Suprapubic skin (tissue), 4 donors: ENCODE measurements at regions not wholly inside any gene's neighbourhood (a gene's known extent, or its start where the extent isn't known, plus 50 kb on each side); places are given as distances from the start of the nearest gene placed in this dataset.

Experiments used
- DNase-seq, 2 donors: peaks; one replicate each; pipeline ENCODE4 v3.0.0-alpha.2; 2019; ENCODE audit warnings: low spot score in 2 of 2
- H3K27ac ChIP-seq: fragments of 200-600 bp; sonication (generic); one replicate; pipeline ENCODE4 v1.5.1; 2019
- H3K27me3 ChIP-seq: fragments of 200-600 bp; sonication (generic); one replicate; pipeline ENCODE4 v1.5.1; 2019
- H3K36me3 ChIP-seq: fragments of 200-600 bp; sonication (generic); one replicate; pipeline ENCODE4 v1.5.1; 2019
- H3K4me1 ChIP-seq: fragments of 200-600 bp; sonication (generic); one replicate; pipeline ENCODE4 v1.5.1; 2019
- H3K4me3 ChIP-seq: fragments of 200-600 bp; sonication (generic); one replicate; pipeline ENCODE4 v1.5.1; 2019; ENCODE audit warnings: mild to moderate bottlenecking
- H3K9me3 ChIP-seq: fragments of 200-600 bp; sonication (generic); one replicate; pipeline ENCODE4 v1.5.1; 2019
- EP300 ChIP-seq: sonication (generic); formaldehyde crosslinking; IDR thresholded peaks from one replicate; pipeline ENCODE4 v1.6.1; 2017; ENCODE audit warnings: antibody characterized with exemption
- POLR2A ChIP-seq, 2 donors: fragments of 450-650 bp; IDR thresholded peaks; one replicate each; pipeline ENCODE4 v1.6.1; 2017; ENCODE audit warnings: antibody characterized with exemption in 2 of 2, mild to moderate bottlenecking in 2 of 2, moderate library complexity in 2 of 2
- POLR2AphosphoS5 ChIP-seq, 3 donors: sonication (generic); formaldehyde crosslinking; IDR thresholded peaks; one replicate each; pipeline ENCODE4 v1.6.1; 2017; ENCODE audit warnings: antibody characterized with exemption in 3 of 3
- WGBS: methylation state at CpG from one replicate; pipeline ENCODE4 v1.1.5; 2018; 5-methylcytosine and 5-hydroxymethylcytosine counted together
- TF ChIP-seq, protein P1 (sequence below), 2 donors: fragments of 200-600 bp in 1 of 2; fragments of 450-650 bp in 1 of 2; sonication (generic) in 1 of 2; IDR thresholded peaks; one replicate each; pipeline ENCODE4 v1.5.1; 2016 to 2019; ENCODE audit warnings: antibody characterized with exemption in 2 of 2, mild to moderate bottlenecking in 1 of 2, moderate library complexity in 1 of 2

DNA sequence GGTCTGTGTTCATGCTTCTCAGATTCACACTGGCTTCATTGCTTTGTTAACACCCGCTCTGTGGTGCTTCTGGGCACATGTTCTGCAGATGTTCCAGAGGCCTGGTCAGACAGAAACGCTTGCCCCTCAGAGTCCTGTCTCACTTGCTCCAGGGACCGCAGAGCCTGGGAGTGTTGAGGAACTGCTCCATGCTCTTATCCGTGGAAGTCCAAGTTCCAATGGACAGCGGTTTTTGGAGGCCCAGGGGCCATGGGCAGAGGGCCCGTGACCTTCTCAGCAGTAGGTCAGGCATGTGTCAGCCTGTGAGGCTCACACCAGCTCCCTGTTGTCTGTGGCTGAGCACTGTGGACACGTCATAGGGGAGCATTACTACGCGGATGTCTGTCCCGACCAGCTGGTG lies 364.7 kb upstream of the IRX1 start:
- WGBS = 88% methylated on average over 10 of the region's 10 CpGs
- Histone ChIP-seq H3K4me1 (no peaks in the 10 kb centered on the region), H3K9me3 (no peaks in the 10 kb centered on the region), H3K27ac (no peak overlapping the region), H3K36me3 (no peaks in the 10 kb centered on the region), H3K4me3 (no peak overlapping the region), H3K27me3 (no peaks in the 10 kb centered on the region)
- no peak for DNase-seq
- TF ChIP-seq POLR2AphosphoS5 (IDR thresholded peaks at IDR 0.05) (no peak), POLR2A (IDR thresholded peaks at IDR 0.05) (no peak), EP300 (no peak)
- TF ChIP-seq, protein P1, sequence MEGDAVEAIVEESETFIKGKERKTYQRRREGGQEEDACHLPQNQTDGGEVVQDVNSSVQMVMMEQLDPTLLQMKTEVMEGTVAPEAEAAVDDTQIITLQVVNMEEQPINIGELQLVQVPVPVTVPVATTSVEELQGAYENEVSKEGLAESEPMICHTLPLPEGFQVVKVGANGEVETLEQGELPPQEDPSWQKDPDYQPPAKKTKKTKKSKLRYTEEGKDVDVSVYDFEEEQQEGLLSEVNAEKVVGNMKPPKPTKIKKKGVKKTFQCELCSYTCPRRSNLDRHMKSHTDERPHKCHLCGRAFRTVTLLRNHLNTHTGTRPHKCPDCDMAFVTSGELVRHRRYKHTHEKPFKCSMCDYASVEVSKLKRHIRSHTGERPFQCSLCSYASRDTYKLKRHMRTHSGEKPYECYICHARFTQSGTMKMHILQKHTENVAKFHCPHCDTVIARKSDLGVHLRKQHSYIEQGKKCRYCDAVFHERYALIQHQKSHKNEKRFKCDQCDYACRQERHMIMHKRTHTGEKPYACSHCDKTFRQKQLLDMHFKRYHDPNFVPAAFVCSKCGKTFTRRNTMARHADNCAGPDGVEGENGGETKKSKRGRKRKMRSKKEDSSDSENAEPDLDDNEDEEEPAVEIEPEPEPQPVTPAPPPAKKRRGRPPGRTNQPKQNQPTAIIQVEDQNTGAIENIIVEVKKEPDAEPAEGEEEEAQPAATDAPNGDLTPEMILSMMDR (IDR thresholded peaks at IDR 0.05) = no peak

DNA sequence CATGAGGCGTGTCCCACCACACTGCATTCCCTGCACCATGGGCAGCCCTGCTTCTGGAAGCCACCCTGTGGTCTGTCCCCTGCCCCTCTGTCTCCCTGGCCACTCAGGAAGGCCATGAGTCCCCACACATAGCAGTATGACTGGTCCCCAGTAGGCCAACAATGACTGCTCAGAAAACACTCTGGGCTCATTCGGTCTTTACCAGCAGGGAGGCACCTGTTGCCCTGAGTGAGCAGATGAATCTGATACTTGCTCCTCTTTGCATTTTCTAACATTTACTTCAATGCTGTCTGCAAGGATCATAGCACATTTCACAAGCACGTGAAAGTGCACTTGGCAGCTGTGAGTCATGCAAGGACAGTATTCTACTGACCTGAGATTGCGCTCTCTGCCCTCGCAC lies 365.4 kb upstream of the IRX1 start:
- H3K36me3 ChIP-seq = no peaks in the 10 kb centered on the region
- H3K27ac ChIP-seq = no peak overlapping the region
- H3K9me3 ChIP-seq = no peaks in the 10 kb centered on the region
- no peaks in the 10 kb centered on the region for H3K4me1 ChIP-seq
- H3K4me3 ChIP-seq = no peak overlapping the region
- H3K27me3 ChIP-seq = no peaks in the 10 kb centered on the region
- TF ChIP-seq EP300 (no peak), POLR2A (IDR thresholded peaks at IDR 0.05) (no peak), POLR2AphosphoS5 (IDR thresholded peaks at IDR 0.05) (no peak)
- TF ChIP-seq, protein P1 (IDR thresholded peaks at IDR 0.05) = no peak
- no peak for DNase-seq
- 92% methylated on average over 5 of the region's 5 CpGs for WGBS

DNA sequence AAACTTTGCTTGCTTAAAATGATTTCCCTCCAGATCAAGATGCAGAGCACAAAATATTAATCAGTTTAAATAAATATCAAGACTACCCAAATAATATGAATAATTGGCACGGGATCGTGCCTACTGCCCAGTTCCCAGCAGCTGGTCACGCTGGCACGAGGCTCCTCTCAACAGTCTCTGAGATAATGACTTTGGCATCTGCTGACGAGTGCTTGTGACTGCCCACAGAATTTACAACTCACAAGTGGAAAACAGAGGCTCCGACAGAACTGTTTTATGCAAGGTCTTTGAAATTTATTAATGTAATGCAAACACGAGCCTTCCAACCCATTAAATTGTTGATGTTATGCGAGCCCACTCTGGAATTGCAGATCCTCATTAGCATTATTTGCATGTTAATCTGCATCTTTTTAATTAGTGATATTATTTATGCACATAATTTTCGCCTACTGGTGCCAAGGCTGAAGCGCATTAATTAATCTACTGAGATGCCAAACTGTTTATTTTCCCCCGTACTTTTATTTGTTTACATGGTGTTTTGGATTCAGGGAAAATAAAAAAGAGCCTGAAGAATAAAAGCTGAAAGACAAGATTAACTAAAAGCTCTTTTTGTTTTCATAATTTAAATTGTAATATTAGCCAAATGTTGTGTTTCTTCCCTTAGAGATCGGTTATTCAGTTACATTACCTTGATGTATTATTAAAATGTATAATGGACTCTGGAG lies 369.3 kb upstream of the IRX1 start:
- Histone ChIP-seq H3K27me3 (no peaks in the 10 kb centered on the region), H3K27ac (no peak overlapping the region), H3K9me3 (no peaks in the 10 kb centered on the region), H3K4me1 (no peaks in the 10 kb centered on the region), H3K36me3 (no peaks in the 10 kb centered on the region), H3K4me3 (no peak overlapping the region)
- no peak for DNase-seq
- TF ChIP-seq POLR2AphosphoS5 (IDR thresholded peaks at IDR 0.05) (no peak), EP300 (no peak), POLR2A (IDR thresholded peaks at IDR 0.05) (no peak)
- TF ChIP-seq, protein P1 (IDR thresholded peaks at IDR 0.05) = no peak
- WGBS = 53% methylated on average over 12 of the region's 12 CpGs

DNA sequence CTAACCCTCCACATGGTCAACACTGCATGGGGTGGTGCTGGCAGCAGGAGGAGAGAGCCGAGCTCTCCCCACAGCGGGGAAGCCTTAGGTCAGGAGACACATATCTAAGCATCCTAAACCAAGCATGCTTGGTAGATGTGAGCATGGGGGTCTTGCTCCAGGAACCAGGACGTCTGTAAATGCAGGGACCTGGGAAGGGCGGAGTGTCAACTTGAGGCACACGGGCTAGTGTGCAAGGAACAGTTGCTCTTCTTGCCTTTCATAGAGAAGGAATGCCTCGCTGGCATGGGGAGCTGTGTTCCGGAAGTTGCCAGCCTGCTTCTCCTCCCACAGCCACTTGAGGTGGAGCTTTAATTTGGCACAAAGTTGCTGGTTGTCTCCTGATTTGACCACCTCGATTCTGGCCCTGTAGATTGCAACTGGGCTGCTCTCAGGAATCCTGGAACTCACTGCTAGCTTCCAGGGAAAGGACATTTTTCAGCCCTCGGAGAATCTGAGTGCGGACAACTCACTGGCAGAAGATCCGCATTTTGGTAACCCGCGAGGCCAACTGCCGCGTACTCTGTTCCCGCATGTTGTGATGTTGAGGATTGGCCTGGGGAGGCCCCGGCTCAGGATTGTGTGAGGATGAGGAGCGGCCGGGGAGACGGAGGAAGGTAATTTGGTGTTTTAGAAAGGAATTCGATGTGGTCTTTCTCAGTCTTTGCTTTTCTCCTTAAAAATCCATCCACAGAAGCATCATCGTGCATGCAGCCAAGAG lies 370.3 kb upstream of the IRX1 start:
- H3K27me3 ChIP-seq = no peaks in the 10 kb centered on the region
- 77% methylated on average over 19 of the region's 22 CpGs for WGBS
- no peak overlapping the region for H3K27ac ChIP-seq
- no peaks in the 10 kb centered on the region for H3K9me3 ChIP-seq
- no peaks in the 10 kb centered on the region for H3K4me1 ChIP-seq
- TF ChIP-seq POLR2A (IDR thresholded peaks at IDR 0.05) = no peak
- TF ChIP-seq, protein P1 (IDR thresholded peaks at IDR 0.05) = no peak
- TF ChIP-seq POLR2AphosphoS5 (IDR thresholded peaks at IDR 0.05) = no peak
- TF ChIP-seq EP300 = no peak
- H3K4me3 ChIP-seq = no peak overlapping the region
- no peak for DNase-seq
- no peaks in the 10 kb centered on the region for H3K36me3 ChIP-seq

DNA sequence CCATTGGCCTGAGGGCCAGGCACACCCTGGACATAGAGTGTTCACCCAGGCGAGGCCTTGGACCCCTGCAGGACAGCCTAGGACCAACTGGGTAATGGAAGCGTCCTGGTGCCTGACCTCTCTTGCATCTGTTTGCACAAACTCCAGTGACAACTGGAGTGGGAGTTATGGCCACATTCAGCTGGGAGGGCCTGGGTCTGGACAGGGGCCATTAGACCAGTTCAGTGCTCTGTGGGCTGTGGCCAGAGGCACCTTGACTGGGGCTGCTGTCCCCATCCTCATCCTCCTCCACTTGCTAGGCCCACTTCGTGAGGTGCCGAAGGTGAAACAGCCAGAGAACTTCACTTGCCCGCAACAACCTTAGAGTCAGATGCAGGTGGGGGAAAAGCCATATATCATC lies 372.7 kb upstream of the IRX1 start:
- H3K4me3 ChIP-seq = no peak overlapping the region
- H3K9me3 ChIP-seq = no peaks in the 10 kb centered on the region
- no peaks in the 10 kb centered on the region for H3K4me1 ChIP-seq
- no peak overlapping the region for H3K27ac ChIP-seq
- H3K36me3 ChIP-seq = no peaks in the 10 kb centered on the region
- 100% methylated on average over 4 of the region's 5 CpGs for WGBS
- H3K27me3 ChIP-seq = peaks cover 2% of the 10 kb centered on the region
- TF ChIP-seq POLR2A (IDR thresholded peaks at IDR 0.05) = no peak
- TF ChIP-seq POLR2AphosphoS5 (IDR thresholded peaks at IDR 0.05) = no peak
- TF ChIP-seq, protein P1 (IDR thresholded peaks at IDR 0.05) = no peak
- TF ChIP-seq EP300 = no peak
- no peak for DNase-seq
